Neural cell (in vitro differentiated cells): ENCODE measurements at regions not wholly inside any gene's neighbourhood (a gene's known extent, or its start where the extent isn't known, plus 50 kb on each side); places are given as distances from the start of the nearest gene placed in this dataset.

Experiments
- H2AFZ ChIP-seq: fragments of 200-600, 300-800 bp; sonication (generic), shearing (Covaris generic); 2 replicates; pipeline ENCODE4 v1.6.0; 2014; ENCODE audit warnings: low read depth, mild to moderate bottlenecking, antibody characterized with exemption, low read length, moderate library complexity
- H3F3A ChIP-seq: fragments of 200-600 bp; shearing (Covaris generic); 2 replicates; pipeline ENCODE4 v1.6.1; 2016; ENCODE audit warnings: mild to moderate bottlenecking, moderate library complexity, mixed read lengths, antibody characterized with exemption, low read length; ENCODE audit not compliant: insufficient read depth, poor library complexity, severe bottlenecking
- H3K27ac ChIP-seq: fragments of 200-600, 300-800 bp; sonication (generic), shearing (Covaris generic); 2 replicates; pipeline ENCODE4 v1.5.1; 2014; ENCODE audit warnings: mild to moderate bottlenecking, low read length, moderate library complexity
- H3K27me3 ChIP-seq: fragments of 300-800, 200-600 bp; sonication (generic), shearing (Covaris generic); 2 replicates; pipeline ENCODE4 v1.6.0; 2014; ENCODE audit warnings: mild to moderate bottlenecking, low read depth, low read length, moderate library complexity; ENCODE audit not compliant: insufficient read depth
- H3K36me3 ChIP-seq: fragments of 300-800, 200-600 bp; sonication (generic), shearing (Covaris generic); 2 replicates; pipeline ENCODE4 v1.5.1; 2014; ENCODE audit warnings: mild to moderate bottlenecking, antibody characterized with exemption, low read length, moderate library complexity; ENCODE audit not compliant: insufficient read depth
- H3K4me2 ChIP-seq: fragments of 300-800, 200-600 bp; sonication (generic), shearing (Covaris generic); 2 replicates; pipeline ENCODE4 v1.6.0; 2014; ENCODE audit warnings: mild to moderate bottlenecking, low read length
- H3K4me3 ChIP-seq: fragments of 300-800, 200-600 bp; sonication (generic), shearing (Covaris generic); 2 replicates; pipeline ENCODE4 v1.5.1; 2014; ENCODE audit warnings: mild to moderate bottlenecking, low read length, moderate library complexity
- H3K79me2 ChIP-seq: fragments of 200-600 bp; shearing (Covaris generic); replicated peaks from 2 replicates; pipeline ENCODE4 v1.6.0; 2014; ENCODE audit warnings: mild to moderate bottlenecking, low read length, moderate library complexity; ENCODE audit not compliant: insufficient read depth
- H3K9ac ChIP-seq: fragments of 300-800, 200-600 bp; sonication (generic), shearing (Covaris generic); 2 replicates; pipeline ENCODE4 v1.6.1; 2016; ENCODE audit warnings: mild to moderate bottlenecking, low read length, mixed read lengths
- H3K9me2 ChIP-seq: fragments of 200-600 bp; shearing (Covaris generic); 2 replicates; pipeline ENCODE4 v1.6.1; 2016; ENCODE audit warnings: mild to moderate bottlenecking, low read length, mixed read lengths; ENCODE audit not compliant: insufficient read depth
- H3K9me3 ChIP-seq: fragments of 200-600, 300-800 bp; sonication (generic), shearing (Covaris generic); 2 replicates; pipeline ENCODE4 v1.6.1; 2016; ENCODE audit warnings: mild to moderate bottlenecking, mixed run types, low read length, moderate library complexity, mixed read lengths
- H4K20me1 ChIP-seq: fragments of 200-600 bp; shearing (Covaris generic); 2 replicates; pipeline ENCODE4 v1.6.1; 2016; ENCODE audit warnings: mild to moderate bottlenecking, mixed run types; ENCODE audit not compliant: insufficient read depth
- EP300 ChIP-seq: fragments of 450-650 bp; conservative IDR thresholded peaks from 2 replicates; pipeline ENCODE4 v1.6.1; 2014; ENCODE audit warnings: antibody characterized with exemption, mild to moderate bottlenecking, moderate library complexity; ENCODE audit not compliant: poor library complexity, severe bottlenecking
- EZH2 ChIP-seq: fragments of 200-600, 300-800 bp; shearing (Covaris generic), sonication (generic); IDR thresholded peaks from 2 replicates; pipeline ENCODE4 v1.6.1; 2014; ENCODE audit warnings: antibody characterized with exemption, low read length, borderline replicate concordance, mild to moderate bottlenecking; ENCODE audit not compliant: insufficient read depth, poor library complexity, severe bottlenecking
- MXI1 ChIP-seq: fragments of 450-650 bp; conservative IDR thresholded peaks from 2 replicates; pipeline ENCODE4 v1.6.1; 2014; ENCODE audit warnings: antibody characterized with exemption, mild to moderate bottlenecking; ENCODE audit not compliant: poor library complexity, severe bottlenecking
- POLR2AphosphoS5 ChIP-seq: IDR thresholded peaks from 2 replicates; pipeline ENCODE4 v1.6.1; 2012
- RAD21 ChIP-seq: fragments of 450-650 bp; conservative IDR thresholded peaks from 2 replicates; pipeline ENCODE4 v1.6.1; 2014; ENCODE audit warnings: antibody characterized with exemption, mild to moderate bottlenecking, moderate library complexity
- SMC3 ChIP-seq: fragments of 450-650 bp; conservative IDR thresholded peaks from 2 replicates; pipeline ENCODE4 v1.6.1; 2014; ENCODE audit warnings: antibody characterized with exemption, mild to moderate bottlenecking, moderate library complexity; ENCODE audit not compliant: poor library complexity
- TAF1 ChIP-seq: IDR thresholded peaks from 2 replicates; pipeline ENCODE4 v1.6.1; 2012; ENCODE audit warnings: low read depth
- TF ChIP-seq, protein P1 (sequence below): IDR thresholded peaks from 2 replicates; pipeline ENCODE4 v1.6.1; 2012; ENCODE audit warnings: borderline replicate concordance
- TF ChIP-seq, protein P2 (sequence below): fragments of 450-650 bp; IDR thresholded peaks from 2 replicates; pipeline ENCODE4 v1.5.1; 2014; ENCODE audit warnings: antibody characterized with exemption, mild to moderate bottlenecking, moderate library complexity; ENCODE audit not compliant: poor library complexity, severe bottlenecking

DNA sequence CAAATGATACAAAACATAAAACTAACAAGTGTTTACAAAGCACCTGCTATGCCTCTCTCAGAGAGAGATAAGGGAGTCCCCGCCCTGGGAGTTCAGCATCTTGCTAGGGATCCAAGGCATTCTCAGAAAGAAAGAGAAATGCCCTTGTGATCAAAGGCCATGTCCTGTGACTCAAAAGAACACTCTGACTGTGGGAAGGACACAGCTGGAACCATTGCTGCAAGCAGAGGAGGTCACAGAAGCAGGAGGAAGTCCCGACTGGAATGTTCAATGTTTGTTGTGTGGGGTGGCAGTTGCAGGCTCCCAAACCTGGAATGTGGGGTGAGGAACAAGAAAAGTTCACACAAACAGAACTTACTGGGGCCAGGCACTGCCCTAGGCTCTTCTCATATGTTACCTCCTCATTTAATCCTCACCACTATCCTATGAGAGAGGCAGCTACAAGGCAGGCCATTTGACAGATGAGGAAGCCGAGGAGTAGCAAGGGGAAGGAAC is 93.0 kb upstream of the GRIK3 start:
- TF ChIP-seq EZH2 (no peak), POLR2AphosphoS5 (no peak), TAF1 (no peak), SMC3 (no peak), MXI1 (no peak), RAD21 (no peak), EP300 (no peak)
- TF ChIP-seq, protein P1, sequence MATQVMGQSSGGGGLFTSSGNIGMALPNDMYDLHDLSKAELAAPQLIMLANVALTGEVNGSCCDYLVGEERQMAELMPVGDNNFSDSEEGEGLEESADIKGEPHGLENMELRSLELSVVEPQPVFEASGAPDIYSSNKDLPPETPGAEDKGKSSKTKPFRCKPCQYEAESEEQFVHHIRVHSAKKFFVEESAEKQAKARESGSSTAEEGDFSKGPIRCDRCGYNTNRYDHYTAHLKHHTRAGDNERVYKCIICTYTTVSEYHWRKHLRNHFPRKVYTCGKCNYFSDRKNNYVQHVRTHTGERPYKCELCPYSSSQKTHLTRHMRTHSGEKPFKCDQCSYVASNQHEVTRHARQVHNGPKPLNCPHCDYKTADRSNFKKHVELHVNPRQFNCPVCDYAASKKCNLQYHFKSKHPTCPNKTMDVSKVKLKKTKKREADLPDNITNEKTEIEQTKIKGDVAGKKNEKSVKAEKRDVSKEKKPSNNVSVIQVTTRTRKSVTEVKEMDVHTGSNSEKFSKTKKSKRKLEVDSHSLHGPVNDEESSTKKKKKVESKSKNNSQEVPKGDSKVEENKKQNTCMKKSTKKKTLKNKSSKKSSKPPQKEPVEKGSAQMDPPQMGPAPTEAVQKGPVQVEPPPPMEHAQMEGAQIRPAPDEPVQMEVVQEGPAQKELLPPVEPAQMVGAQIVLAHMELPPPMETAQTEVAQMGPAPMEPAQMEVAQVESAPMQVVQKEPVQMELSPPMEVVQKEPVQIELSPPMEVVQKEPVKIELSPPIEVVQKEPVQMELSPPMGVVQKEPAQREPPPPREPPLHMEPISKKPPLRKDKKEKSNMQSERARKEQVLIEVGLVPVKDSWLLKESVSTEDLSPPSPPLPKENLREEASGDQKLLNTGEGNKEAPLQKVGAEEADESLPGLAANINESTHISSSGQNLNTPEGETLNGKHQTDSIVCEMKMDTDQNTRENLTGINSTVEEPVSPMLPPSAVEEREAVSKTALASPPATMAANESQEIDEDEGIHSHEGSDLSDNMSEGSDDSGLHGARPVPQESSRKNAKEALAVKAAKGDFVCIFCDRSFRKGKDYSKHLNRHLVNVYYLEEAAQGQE, result no peak
- TF ChIP-seq, protein P2, sequence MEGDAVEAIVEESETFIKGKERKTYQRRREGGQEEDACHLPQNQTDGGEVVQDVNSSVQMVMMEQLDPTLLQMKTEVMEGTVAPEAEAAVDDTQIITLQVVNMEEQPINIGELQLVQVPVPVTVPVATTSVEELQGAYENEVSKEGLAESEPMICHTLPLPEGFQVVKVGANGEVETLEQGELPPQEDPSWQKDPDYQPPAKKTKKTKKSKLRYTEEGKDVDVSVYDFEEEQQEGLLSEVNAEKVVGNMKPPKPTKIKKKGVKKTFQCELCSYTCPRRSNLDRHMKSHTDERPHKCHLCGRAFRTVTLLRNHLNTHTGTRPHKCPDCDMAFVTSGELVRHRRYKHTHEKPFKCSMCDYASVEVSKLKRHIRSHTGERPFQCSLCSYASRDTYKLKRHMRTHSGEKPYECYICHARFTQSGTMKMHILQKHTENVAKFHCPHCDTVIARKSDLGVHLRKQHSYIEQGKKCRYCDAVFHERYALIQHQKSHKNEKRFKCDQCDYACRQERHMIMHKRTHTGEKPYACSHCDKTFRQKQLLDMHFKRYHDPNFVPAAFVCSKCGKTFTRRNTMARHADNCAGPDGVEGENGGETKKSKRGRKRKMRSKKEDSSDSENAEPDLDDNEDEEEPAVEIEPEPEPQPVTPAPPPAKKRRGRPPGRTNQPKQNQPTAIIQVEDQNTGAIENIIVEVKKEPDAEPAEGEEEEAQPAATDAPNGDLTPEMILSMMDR, result no peak
- no peaks in the 10 kb centered on the region for H3K9me2 ChIP-seq
- no peaks in the 10 kb centered on the region for H3K36me3 ChIP-seq
- no peaks in the 10 kb centered on the region for H3K79me2 ChIP-seq
- H4K20me1 ChIP-seq, result no peaks in the 10 kb centered on the region
- no peak overlapping the region for H3K9ac ChIP-seq
- no peak overlapping the region for H3K4me3 ChIP-seq
- H3K27ac ChIP-seq, result no peak overlapping the region
- no peaks in the 10 kb centered on the region for H3K27me3 ChIP-seq
- H3K4me2 ChIP-seq, result no peak overlapping the region
- no peaks in the 10 kb centered on the region for H3K9me3 ChIP-seq
- no peaks in the 10 kb centered on the region for H3F3A ChIP-seq
- no peak overlapping the region for H2AFZ ChIP-seq

DNA sequence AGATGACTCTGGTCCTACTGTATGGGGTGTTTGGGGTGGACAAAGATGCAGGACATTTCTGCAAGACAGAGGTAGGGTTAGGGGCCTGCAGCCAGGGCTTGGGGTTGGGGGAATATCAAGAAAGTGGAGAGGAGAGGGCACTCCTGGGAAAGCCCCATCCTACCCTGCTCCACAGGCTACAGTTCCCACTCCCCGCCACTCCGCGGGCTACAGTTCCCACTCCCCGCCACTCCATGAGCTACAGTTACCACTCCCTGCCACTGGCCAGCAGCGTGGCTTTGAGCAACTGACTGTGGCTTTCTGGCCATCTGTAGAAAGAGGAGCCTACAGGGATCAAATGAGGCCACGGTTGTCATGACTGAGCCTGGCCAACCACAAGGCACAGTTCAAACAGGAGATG is 93.8 kb upstream of the GRIK3 start:
- Histone ChIP-seq H2AFZ (no peak overlapping the region), H4K20me1 (no peaks in the 10 kb centered on the region), H3K79me2 (no peaks in the 10 kb centered on the region), H3K9me3 (no peaks in the 10 kb centered on the region), H3K36me3 (no peaks in the 10 kb centered on the region), H3K27ac (no peak overlapping the region), H3K4me3 (no peak overlapping the region), H3F3A (no peaks in the 10 kb centered on the region), H3K27me3 (no peaks in the 10 kb centered on the region), H3K9ac (no peak overlapping the region), H3K4me2 (no peak overlapping the region), H3K9me2 (no peaks in the 10 kb centered on the region)
- TF ChIP-seq, protein P2, result no peak
- TF ChIP-seq TAF1 (no peak), EP300 (no peak), RAD21 (no peak), EZH2 (no peak), POLR2AphosphoS5 (no peak), MXI1 (no peak), SMC3 (no peak)
- TF ChIP-seq, protein P1, result no peak
